PC-9 (cell line): ENCODE measurements at regions not wholly inside any gene's neighbourhood (a gene's known extent, or its start where the extent isn't known, plus 50 kb on each side); places are given as distances from the start of the nearest gene placed in this dataset.

ENCODE experiments used
- CTCF ChIP-seq: fragments of 200-600 bp; sonication (generic); conservative IDR thresholded peaks from 2 replicates; pipeline ENCODE4 v1.6.1; 2017; ENCODE audit warnings: mixed run types, antibody characterized with exemption, mild to moderate bottlenecking, moderate library complexity
- EZH2 ChIP-seq: fragments of 200-600 bp; sonication (generic); IDR thresholded peaks from 2 replicates; pipeline ENCODE4 v1.8.0; 2017; ENCODE audit warnings: antibody characterized with exemption, low read depth

GRCh38 chr7:156499247-156499881, 141.2 kb upstream of the RNF32 start:
- TF ChIP-seq CTCF (no peak), EZH2 (no peak)
